NCI-H2171 treated with DMSO at 0.1 percent for 48 hours (cell line): ENCODE measurements at regions not wholly inside any gene's neighbourhood (a gene's known extent, or its start where the extent isn't known, plus 50 kb on each side); places are given as distances from the start of the nearest gene placed in this dataset.

Experiments
- DNase-seq: peaks from one replicate; lab custom pipeline; 2025; lab: John Stamatoyannopoulos, UW

GRCh38 chr3:162007722-162008121 lies 511.1 kb downstream of the OTOL1 start:
- no peak for DNase-seq

- no peak for DNase-seq
Observed at GRCh38 chr3:162012633-162013032, 516.0 kb downstream of the OTOL1 start.

GRCh38 chr3:162014284-162014683 lies 517.7 kb downstream of the OTOL1 start:
- no peak for DNase-seq

DNA sequence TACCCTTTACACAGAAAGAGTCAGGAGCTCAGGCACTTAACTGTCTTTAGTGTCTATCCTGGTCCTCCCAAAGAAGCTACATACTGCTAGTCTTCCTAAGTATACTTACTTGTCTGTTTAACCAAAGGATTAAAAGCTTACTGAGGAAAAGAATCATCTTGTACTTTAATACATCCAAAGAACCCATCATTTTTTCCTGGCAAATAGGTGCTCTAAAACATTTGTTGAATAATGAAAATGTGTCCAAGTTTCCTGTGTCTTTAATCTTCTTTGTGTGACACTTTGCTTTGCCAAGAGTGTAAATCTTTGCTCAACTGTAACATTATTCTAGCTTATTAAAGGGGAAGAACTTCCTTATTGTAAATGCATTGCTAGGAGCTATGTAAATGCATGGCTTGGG lies 519.2 kb downstream of the OTOL1 start:
- DNase-seq, result no peak

DNA sequence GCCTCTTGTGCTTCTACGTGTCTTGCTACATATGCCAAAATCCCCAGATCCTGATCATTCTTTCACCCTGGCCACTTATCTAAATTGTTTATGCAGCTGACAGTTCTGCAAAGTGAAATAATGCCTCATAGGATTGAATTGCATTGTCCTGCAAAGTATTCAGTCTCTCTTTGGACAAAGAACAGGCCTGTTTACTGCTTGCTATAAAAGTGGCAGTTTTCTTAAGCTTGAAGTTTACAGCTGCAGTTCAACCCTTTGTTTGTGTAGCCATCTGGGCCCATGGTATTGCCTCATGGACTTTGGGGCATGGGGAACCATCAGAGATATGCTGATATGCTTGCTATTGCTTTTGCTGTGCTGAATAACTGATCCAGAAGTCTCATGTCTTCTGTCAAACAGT lies 523.2 kb downstream of the OTOL1 start:
- DNase-seq, result no peak

GRCh38 chr3:162021206-162021605 lies 524.6 kb downstream of the OTOL1 start:
- no peak for DNase-seq

GRCh38 chr3:162022911-162023310 lies 526.3 kb downstream of the OTOL1 start:
- no peak for DNase-seq

DNA sequence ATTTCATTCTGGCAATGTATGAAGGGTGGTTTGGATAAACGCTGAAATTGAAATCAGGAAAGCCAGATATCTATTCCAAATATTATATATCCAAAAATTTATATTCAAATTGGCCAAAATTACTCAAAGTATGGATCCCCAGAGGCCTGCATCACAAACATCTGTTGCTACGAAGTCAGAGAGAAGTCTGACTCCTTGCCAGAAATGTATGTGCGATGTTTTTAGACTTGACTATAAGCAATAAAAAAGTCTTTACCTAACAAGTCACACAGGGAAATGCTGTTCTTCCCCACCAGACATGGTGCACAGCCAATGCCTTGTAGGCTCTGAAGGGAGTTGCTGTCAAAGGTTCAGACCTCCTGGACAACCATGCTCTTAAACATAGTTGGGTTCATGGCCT lies 533.1 kb downstream of the OTOL1 start:
- no peak for DNase-seq

- no peak for DNase-seq
Observed at GRCh38 chr3:162034368-162034767, 537.8 kb downstream of the OTOL1 start.

GRCh38 chr3:162041622-162042021 lies 545.0 kb downstream of the OTOL1 start:
- DNase-seq, result no peak

GRCh38 chr3:162052636-162053035 lies 556.0 kb downstream of the OTOL1 start:
- DNase-seq, result no peak

- DNase-seq, result no peak
Observed at GRCh38 chr3:162072656-162073164, 576.1 kb downstream of the OTOL1 start.

DNA sequence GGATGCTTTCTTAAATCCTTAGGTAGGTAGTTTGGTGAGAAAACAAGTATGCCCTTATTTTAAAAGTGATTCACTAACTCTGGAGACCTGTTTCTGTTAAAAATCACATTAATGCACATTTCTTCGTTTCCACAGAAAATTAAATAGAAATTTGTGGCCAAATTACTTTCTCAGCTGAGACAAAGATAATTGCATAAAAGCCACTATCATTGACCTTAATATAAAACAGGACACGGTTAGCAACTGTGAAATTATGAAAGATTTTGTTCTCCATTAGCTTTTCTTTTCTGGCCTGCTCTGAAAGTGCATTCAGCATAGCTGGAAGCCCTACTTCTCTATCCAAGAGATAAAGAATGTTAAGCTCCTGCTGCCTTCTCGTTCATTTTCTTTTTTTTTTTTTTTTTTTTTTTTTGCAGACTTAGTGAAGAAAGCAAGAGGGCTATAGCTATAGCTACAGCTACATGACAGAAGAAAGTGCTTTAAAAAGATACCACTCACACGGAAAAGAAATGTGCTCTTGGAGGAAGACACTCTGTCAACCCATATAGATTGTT lies 576.9 kb downstream of the OTOL1 start:
- DNase-seq, result no peak

GRCh38 chr3:162077108-162077507 lies 580.5 kb downstream of the OTOL1 start:
- no peak for DNase-seq

DNA sequence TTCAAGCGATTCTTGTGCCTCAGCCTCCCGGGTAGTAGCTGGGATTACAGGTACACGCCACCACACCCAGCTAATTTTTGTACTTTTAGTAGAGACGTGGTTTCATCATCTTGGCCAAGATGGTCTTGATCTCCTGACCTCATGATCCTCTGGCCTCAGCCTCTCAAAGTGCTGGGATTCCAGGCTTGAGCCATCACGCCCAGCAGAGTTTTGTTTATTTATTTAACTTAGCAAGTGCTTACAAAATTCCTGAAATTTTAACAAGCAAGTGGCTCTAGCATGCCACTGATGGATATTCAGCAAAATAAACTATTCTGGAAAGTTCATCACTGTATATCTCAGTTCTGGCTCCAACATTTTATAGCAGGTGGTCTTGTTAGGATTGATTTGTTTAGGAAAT lies 585.9 kb downstream of the OTOL1 start:
- no peak for DNase-seq

GRCh38 chr3:162087361-162087760 lies 590.8 kb downstream of the OTOL1 start:
- no peak for DNase-seq

DNA sequence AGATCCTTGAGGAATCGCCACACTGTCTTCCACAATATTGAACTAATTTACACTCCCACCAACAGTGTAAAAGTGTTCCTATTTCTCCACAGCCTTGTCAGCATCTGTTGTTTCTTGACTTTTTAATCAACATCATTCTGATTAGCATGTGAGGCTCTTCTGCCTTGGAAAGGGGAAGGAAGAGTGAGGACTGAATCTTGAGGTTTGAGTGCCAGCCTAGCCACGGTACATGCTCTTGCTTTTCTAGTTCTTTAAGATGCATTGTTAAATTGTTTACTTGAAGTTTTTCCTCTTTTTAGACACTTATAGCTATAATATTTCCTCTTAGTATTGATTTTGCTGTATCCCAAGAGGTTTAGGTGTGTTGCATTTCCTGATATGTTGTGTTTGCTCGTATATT lies 596.1 kb downstream of the OTOL1 start:
- no peak for DNase-seq

GRCh38 chr3:162094301-162094700 lies 597.7 kb downstream of the OTOL1 start:
- no peak for DNase-seq

- DNase-seq, result no peak
Observed at GRCh38 chr3:162096874-162097273, 600.3 kb downstream of the OTOL1 start.

DNA sequence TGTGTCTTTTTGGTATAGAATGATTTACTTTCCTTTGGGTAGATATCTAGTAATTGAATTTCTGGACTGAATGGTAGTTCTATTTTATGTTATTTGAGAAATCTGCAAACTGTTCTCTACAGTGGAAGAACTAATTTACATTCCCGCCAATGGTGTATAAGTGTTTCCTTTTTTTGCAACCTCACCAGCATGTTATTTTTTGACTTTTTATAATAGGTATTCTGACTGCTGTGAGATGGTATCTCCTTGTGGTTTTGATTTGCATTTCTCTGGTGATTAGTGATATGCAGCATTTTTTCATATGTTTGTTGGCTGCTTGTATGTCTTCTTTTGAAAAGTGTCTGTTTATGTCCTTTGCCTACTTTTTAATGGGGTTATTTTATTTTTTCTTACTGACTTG lies 607.2 kb downstream of the OTOL1 start:
- DNase-seq, result no peak

GRCh38 chr3:162111861-162112260 lies 615.3 kb downstream of the OTOL1 start:
- DNase-seq, result no peak

DNA sequence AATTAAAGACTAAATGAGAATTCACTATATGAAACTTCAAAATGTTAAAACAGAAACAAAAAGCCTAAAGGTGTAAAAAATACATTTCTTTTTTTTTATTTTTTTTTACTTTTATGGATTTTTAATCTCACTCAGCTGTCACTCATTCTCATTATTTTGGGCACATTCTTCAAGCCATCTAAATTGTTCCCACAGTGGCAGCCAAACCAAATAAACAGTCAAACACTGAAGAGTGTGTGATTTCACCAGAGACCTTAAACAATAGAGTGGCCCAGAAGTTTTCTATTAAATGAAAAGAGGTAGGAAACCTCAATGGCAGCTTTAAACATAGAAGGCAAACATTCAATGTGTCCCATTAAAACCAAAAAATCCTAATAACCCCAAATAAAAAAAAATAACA lies 616.1 kb downstream of the OTOL1 start:
- DNase-seq, result no peak

- no peak for DNase-seq
Observed at GRCh38 chr3:162117961-162118360, 621.4 kb downstream of the OTOL1 start.

DNA sequence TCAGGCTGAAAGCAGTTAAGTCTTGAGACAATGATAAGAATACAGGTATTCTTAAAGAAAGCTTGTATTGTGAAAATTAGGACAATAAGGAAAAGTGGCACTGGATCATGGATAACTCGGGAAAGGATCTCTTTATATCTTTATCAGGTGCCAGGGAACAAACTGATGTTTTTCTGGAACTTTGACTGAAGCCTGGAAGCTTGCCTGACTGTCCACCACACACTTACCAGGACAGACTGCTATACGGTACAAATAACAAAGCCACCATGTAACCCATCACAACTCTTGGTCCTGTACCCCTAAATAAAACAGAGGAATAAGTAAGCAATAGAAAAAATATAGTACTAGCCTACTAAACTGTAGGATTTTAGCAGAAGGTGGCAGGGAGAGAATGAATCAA lies 623.0 kb downstream of the OTOL1 start:
- no peak for DNase-seq

- no peak for DNase-seq
Observed at GRCh38 chr3:162122405-162122804, 625.8 kb downstream of the OTOL1 start.
